ENCODE measurements at regions not wholly inside any gene's neighbourhood (a gene's known extent, or its start where the extent isn't known, plus 50 kb on each side); places are given as distances from the start of the nearest gene placed in this dataset.
"Not testable (repeated sequence)": the region's sequence is repeated elsewhere in the genome, so short reads cannot be mapped to it uniquely, and the experiment has no call there.

GRCh38 chr13:109400209-109400608 is 386.2 kb downstream of the IRS2 start:
- DNase-seq (no peak), ATAC-seq (no peak)
- POLR2A ChIA-PET = no interaction called here
- no peak overlapping the region for H3K27ac ChIP-seq (ENCODE audit: low read depth, low read length)
- CTCF ChIA-PET = interaction anchor here (0.8 kb wide), 1 partner anchor 257 kb away, joined by 5 read pairs; no protein-coding TSS in a partner anchor
- intact Hi-C loops (cut with micrococcal nuclease) = no loop called here
- no peaks in the 10 kb centered on the region for H3K9me3 ChIP-seq (ENCODE audit: control insufficient read depth in 2 of 3, low read length in 3 of 3)
- H3K27me3 ChIP-seq (ENCODE audit: control insufficient read depth in 2 of 2, insufficient read depth in 2 of 2, low read length in 2 of 2) = no peaks in the 10 kb centered on the region
- no peaks in the 10 kb centered on the region for H3K36me3 ChIP-seq (ENCODE audit: control insufficient read depth in 2 of 3, insufficient read depth in 3 of 3, low read length in 3 of 3)
- Mint-ChIP-seq H3K9me3 (peaks cover 0 to 3% (median under 1%) of the 10 kb centered on the region in 11 donors), H3K27me3 (peaks cover 0 to 34% (median 7%) of the 10 kb centered on the region in 5 donors), H3K4me3 (no peak overlapping the region), H3K36me3 (peaks cover 0 to 4% (median 0%) of the 10 kb centered on the region in 5 donors), H3K4me1 (no peaks in the 10 kb centered on the region), H3K27ac (no peak overlapping the region)
- H3K4me3 ChIP-seq (ENCODE audit: low read length) = no peak overlapping the region
- H3K4me1 ChIP-seq (ENCODE audit: control insufficient read depth in 2 of 2, insufficient read depth in 2 of 2, low read length in 2 of 2) = no peaks in the 10 kb centered on the region

- intact Hi-C loops (cut with micrococcal nuclease) = not testable (repeated sequence)
These were observed 388.3 kb downstream of the IRS2 start for GRCh38 chr13:109398071-109398470.

GRCh38 chr13:109397285-109397684 is 389.1 kb downstream of the IRS2 start:
- no peak for DNase-seq
- Histone ChIP-seq H3K9me3 (ENCODE audit: control insufficient read depth in 2 of 3, low read length in 3 of 3) (no peaks in the 10 kb centered on the region), H3K36me3 (ENCODE audit: control insufficient read depth in 2 of 3, insufficient read depth in 3 of 3, low read length in 3 of 3) (no peaks in the 10 kb centered on the region), H3K4me1 (ENCODE audit: control insufficient read depth in 2 of 2, insufficient read depth in 2 of 2, low read length in 2 of 2) (no peaks in the 10 kb centered on the region), H3K4me3 (ENCODE audit: low read length) (no peak overlapping the region), H3K27ac (ENCODE audit: low read depth, low read length) (no peak overlapping the region), H3K27me3 (ENCODE audit: control insufficient read depth in 2 of 2, insufficient read depth in 2 of 2, low read length in 2 of 2) (no peaks in the 10 kb centered on the region)
- H3K36me3 Mint-ChIP-seq = no peaks in the 10 kb centered on the region
- intact Hi-C loops (cut with micrococcal nuclease) = no loop called here
- peaks cover 0 to 32% (median 10%) of the 10 kb centered on the region in 5 donors for H3K27me3 Mint-ChIP-seq
- H3K9me3 Mint-ChIP-seq = peaks cover 0 to 3% (median 0%) of the 10 kb centered on the region in 11 donors
- ATAC-seq = no peak
- H3K27ac Mint-ChIP-seq = no peak overlapping the region
- POLR2A ChIA-PET = no interaction called here
- CTCF ChIA-PET = no interaction called here
- H3K4me3 Mint-ChIP-seq = no peak overlapping the region
- no peaks in the 10 kb centered on the region for H3K4me1 Mint-ChIP-seq

More at GRCh38 chr13:109398071-109398470, 388.3 kb downstream of the IRS2 start:
- ATAC-seq; H3K4me3 Mint-ChIP-seq; DNase-seq; H3K36me3 ChIP-seq (ENCODE audit: control insufficient read depth in 2 of 3, insufficient read depth in 3 of 3, low read length in 3 of 3); H3K4me1 Mint-ChIP-seq; H3K27ac ChIP-seq (ENCODE audit: low read depth, low read length); H3K4me1 ChIP-seq (ENCODE audit: control insufficient read depth in 2 of 2, insufficient read depth in 2 of 2, low read length in 2 of 2); H3K27ac Mint-ChIP-seq; H3K27me3 ChIP-seq (ENCODE audit: control insufficient read depth in 2 of 2, insufficient read depth in 2 of 2, low read length in 2 of 2); POLR2A ChIA-PET; H3K4me3 ChIP-seq (ENCODE audit: low read length); CTCF ChIA-PET; H3K9me3 Mint-ChIP-seq; H3K36me3 Mint-ChIP-seq; H3K9me3 ChIP-seq (ENCODE audit: control insufficient read depth in 2 of 3, low read length in 3 of 3): not testable (repeated sequence)
- H3K27me3 Mint-ChIP-seq = peaks cover 0 to 37% (median 10%) of the 10 kb centered on the region in 5 donors

- H3K27me3 Mint-ChIP-seq = peaks cover 0 to 35% (median 14%) of the 10 kb centered on the region in 5 donors
- H3K27ac Mint-ChIP-seq = no peak overlapping the region
- no peaks in the 10 kb centered on the region for H3K27me3 ChIP-seq (ENCODE audit: control insufficient read depth in 2 of 2, insufficient read depth in 2 of 2, low read length in 2 of 2)
- intact Hi-C loops (cut with micrococcal nuclease) = no loop called here
- ATAC-seq (no peak), DNase-seq (no peak)
- CTCF ChIA-PET = no interaction called here
- no peaks in the 10 kb centered on the region for H3K36me3 ChIP-seq (ENCODE audit: control insufficient read depth in 2 of 3, insufficient read depth in 3 of 3, low read length in 3 of 3)
- POLR2A ChIA-PET = no interaction called here
- peaks cover 0 to 5% (median 0%) of the 10 kb centered on the region in 11 donors for H3K9me3 Mint-ChIP-seq
- no peaks in the 10 kb centered on the region for H3K9me3 ChIP-seq (ENCODE audit: control insufficient read depth in 2 of 3, low read length in 3 of 3)
- no peaks in the 10 kb centered on the region for H3K4me1 Mint-ChIP-seq
- no peaks in the 10 kb centered on the region for H3K4me1 ChIP-seq (ENCODE audit: control insufficient read depth in 2 of 2, insufficient read depth in 2 of 2, low read length in 2 of 2)
- no peaks in the 10 kb centered on the region for H3K36me3 Mint-ChIP-seq
- no peak overlapping the region for H3K4me3 ChIP-seq (ENCODE audit: low read length)
- no peak overlapping the region for H3K27ac ChIP-seq (ENCODE audit: low read depth, low read length)
- H3K4me3 Mint-ChIP-seq = no peak overlapping the region
These were observed 390.1 kb downstream of the IRS2 start for GRCh38 chr13:109396266-109396665.

GRCh38 chr13:109395014-109395413 is 391.4 kb downstream of the IRS2 start:
- no peak overlapping the region for H3K27ac Mint-ChIP-seq
- DNase-seq = no peak
- no peaks in the 10 kb centered on the region for H3K36me3 ChIP-seq (ENCODE audit: control insufficient read depth in 2 of 3, insufficient read depth in 3 of 3, low read length in 3 of 3)
- no peak for ATAC-seq
- H3K27ac ChIP-seq (ENCODE audit: low read depth, low read length) = no peak overlapping the region
- H3K4me1 ChIP-seq (ENCODE audit: control insufficient read depth in 2 of 2, insufficient read depth in 2 of 2, low read length in 2 of 2) = no peaks in the 10 kb centered on the region
- peaks cover 0 to 23% (median 14%) of the 10 kb centered on the region in 5 donors for H3K27me3 Mint-ChIP-seq
- no peaks in the 10 kb centered on the region for H3K36me3 Mint-ChIP-seq
- ChIA-PET CTCF (no interaction called here), POLR2A (no interaction called here)
- H3K9me3 Mint-ChIP-seq = peaks cover 0 to 5% (median 0%) of the 10 kb centered on the region in 11 donors
- no peaks in the 10 kb centered on the region for H3K4me1 Mint-ChIP-seq
- H3K4me3 ChIP-seq (ENCODE audit: low read length) = no peak overlapping the region
- H3K4me3 Mint-ChIP-seq = no peak overlapping the region
- H3K27me3 ChIP-seq (ENCODE audit: control insufficient read depth in 2 of 2, insufficient read depth in 2 of 2, low read length in 2 of 2) = no peaks in the 10 kb centered on the region
- intact Hi-C loops (cut with micrococcal nuclease) = no loop called here
- no peaks in the 10 kb centered on the region for H3K9me3 ChIP-seq (ENCODE audit: control insufficient read depth in 2 of 3, low read length in 3 of 3)

GRCh38 chr13:109394311-109394988 is 391.9 kb downstream of the IRS2 start:
- CTCF ChIA-PET = no interaction called here
- Mint-ChIP-seq H3K27me3 (peaks cover 0 to 23% (median 14%) of the 10 kb centered on the region in 5 donors), H3K27ac (no peak overlapping the region), H3K9me3 (peaks cover 0 to 5% (median 0%) of the 10 kb centered on the region in 11 donors), H3K36me3 (no peaks in the 10 kb centered on the region), H3K4me1 (no peaks in the 10 kb centered on the region), H3K4me3 (no peak overlapping the region)
- Histone ChIP-seq H3K27me3 (ENCODE audit: control insufficient read depth in 2 of 2, insufficient read depth in 2 of 2, low read length in 2 of 2) (no peaks in the 10 kb centered on the region), H3K4me3 (ENCODE audit: low read length) (no peak overlapping the region), H3K4me1 (ENCODE audit: control insufficient read depth in 2 of 2, insufficient read depth in 2 of 2, low read length in 2 of 2) (no peaks in the 10 kb centered on the region), H3K9me3 (ENCODE audit: control insufficient read depth in 2 of 3, low read length in 3 of 3) (no peaks in the 10 kb centered on the region), H3K27ac (ENCODE audit: low read depth, low read length) (no peak overlapping the region), H3K36me3 (ENCODE audit: control insufficient read depth in 2 of 3, insufficient read depth in 3 of 3, low read length in 3 of 3) (no peaks in the 10 kb centered on the region)
- intact Hi-C loops (cut with micrococcal nuclease) = no loop called here
- POLR2A ChIA-PET = no interaction called here
- DNase-seq (no peak), ATAC-seq (no peak)

GRCh38 chr13:109393045-109393444 is 393.3 kb downstream of the IRS2 start:
- no peak overlapping the region for H3K4me3 Mint-ChIP-seq
- peaks cover 0 to 5% (median 0%) of the 10 kb centered on the region in 11 donors for H3K9me3 Mint-ChIP-seq
- intact Hi-C loops (cut with micrococcal nuclease) = no loop called here
- no peak overlapping the region for H3K4me3 ChIP-seq (ENCODE audit: low read length)
- H3K4me1 Mint-ChIP-seq = no peaks in the 10 kb centered on the region
- no peak overlapping the region for H3K27ac ChIP-seq (ENCODE audit: low read depth, low read length)
- H3K4me1 ChIP-seq (ENCODE audit: control insufficient read depth in 2 of 2, insufficient read depth in 2 of 2, low read length in 2 of 2) = no peaks in the 10 kb centered on the region
- H3K36me3 Mint-ChIP-seq = no peaks in the 10 kb centered on the region
- CTCF ChIA-PET = no interaction called here
- ATAC-seq (no peak), DNase-seq (no peak)
- no peaks in the 10 kb centered on the region for H3K27me3 ChIP-seq (ENCODE audit: control insufficient read depth in 2 of 2, insufficient read depth in 2 of 2, low read length in 2 of 2)
- H3K27me3 Mint-ChIP-seq = peaks cover 0 to 16% (median 11%) of the 10 kb centered on the region in 5 donors
- POLR2A ChIA-PET = no interaction called here
- no peaks in the 10 kb centered on the region for H3K9me3 ChIP-seq (ENCODE audit: control insufficient read depth in 2 of 3, low read length in 3 of 3)
- H3K36me3 ChIP-seq (ENCODE audit: control insufficient read depth in 2 of 3, insufficient read depth in 3 of 3, low read length in 3 of 3) = no peaks in the 10 kb centered on the region
- H3K27ac Mint-ChIP-seq = no peak overlapping the region

Data from naive thymus-derived CD4-positive, alpha-beta T cell (primary cell).